ENCODE measurements at regions not wholly inside any gene's neighbourhood (a gene's known extent, or its start where the extent isn't known, plus 50 kb on each side); places are given as distances from the start of the nearest gene placed in this dataset.
A peak's percentile ranks its signal among the peaks of the same experiment; 100 is the strongest.

DNA sequence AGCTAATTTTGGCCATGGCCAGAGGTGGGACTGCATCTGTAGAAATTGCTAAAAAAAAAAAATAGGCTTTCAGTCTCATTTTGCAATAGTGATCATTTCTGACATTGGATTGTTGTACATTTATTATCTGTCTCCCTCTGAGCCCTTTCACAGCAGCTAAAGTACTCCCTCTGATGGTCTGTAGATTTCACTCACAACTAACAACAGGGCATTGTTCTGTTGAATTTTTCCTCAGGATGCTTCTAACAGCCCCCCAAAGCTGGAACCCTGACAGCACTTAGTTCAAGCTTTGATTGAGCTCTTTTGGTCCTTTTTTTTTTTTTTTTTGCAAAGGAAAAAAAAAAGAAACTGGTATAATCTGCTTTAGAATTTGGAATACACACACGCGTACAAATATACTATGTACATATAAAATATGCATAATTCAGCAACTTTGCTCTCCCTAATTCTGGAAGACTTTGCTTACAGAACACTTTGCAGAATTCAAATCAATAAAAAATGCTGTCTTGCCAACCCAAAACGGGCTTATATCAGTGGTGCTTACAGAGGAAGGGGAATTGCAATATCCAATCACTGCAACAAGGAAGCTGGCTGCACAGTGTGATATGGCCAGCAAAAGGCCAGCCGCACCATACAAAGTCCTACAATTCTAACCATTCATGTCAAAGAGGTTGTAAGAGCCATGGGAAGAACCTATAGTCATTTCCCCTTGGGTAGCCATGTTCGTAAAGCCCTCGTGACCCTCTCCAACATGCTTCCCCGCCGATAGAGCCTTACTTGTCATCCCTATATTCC lies 406.4 kb downstream of the SMARCA1 start:
- H3K4me1 Mint-ChIP-seq, result peaks cover 12 to 17% of the 10 kb centered on the region in 2 experiments
- Histone ChIP-seq H3K23ac (ENCODE audit: insufficient read length, low read depth, low read length) (no peak overlapping the region), H3K18ac (ENCODE audit: insufficient read length, low read depth, low read length) (no peak overlapping the region), H2BK120ac (ENCODE audit: low read depth, low read length, poor library complexity, severe bottlenecking) (no peak overlapping the region), H3K9ac (ENCODE audit: extremely low read depth, insufficient read length, low read length) (no peak overlapping the region), H3K4me2 (ENCODE audit: insufficient read depth, insufficient read length, low read length) (no peak overlapping the region), H3K4ac (ENCODE audit: low read depth, low read length) (no peak overlapping the region), H3K79me2 (ENCODE audit: insufficient read depth, low read length) (no peaks in the 10 kb centered on the region), H2BK12ac (ENCODE audit: insufficient read length, low read depth, low read length) (no peak overlapping the region), H3K14ac (ENCODE audit: insufficient read depth, low read length) (no peak overlapping the region), H2BK20ac (ENCODE audit: low read depth, low read length, poor library complexity, severe bottlenecking) (no peak overlapping the region), H3K9me3 (ENCODE audit: control insufficient read depth, low read depth, low read length) (no peaks in the 10 kb centered on the region), H3T11ph (ENCODE audit: low read length) (no peak overlapping the region), H3K27me3 (ENCODE audit: insufficient read depth, low read length) (no peaks in the 10 kb centered on the region), H3K4me1 (ENCODE audit: insufficient read depth, low read length) (no peaks in the 10 kb centered on the region; the same call in 1 of the 2 replicates), H3K27ac (ENCODE audit: insufficient read length, low read depth, low read length) (no peak overlapping the region), H3K79me1 (ENCODE audit: insufficient read depth, low read depth, low read length, poor library complexity, severe bottlenecking) (no peaks in the 10 kb centered on the region), H2AFZ (ENCODE audit: low read length) (no peak overlapping the region), H3K23me2 (ENCODE audit: insufficient read length, low read depth, low read length, poor library complexity, severe bottlenecking) (no peaks in the 10 kb centered on the region), H4K91ac (ENCODE audit: insufficient read length, low read depth, low read length) (no peak overlapping the region), H4K5ac (ENCODE audit: insufficient read length, low read depth, low read length) (no peak overlapping the region), H3K56ac (ENCODE audit: insufficient read length, low read depth, low read length) (no peak overlapping the region), H2AK5ac (ENCODE audit: insufficient read length, low read length) (no peak overlapping the region), H2BK5ac (ENCODE audit: insufficient read length, low read length) (no peak overlapping the region), H4K20me1 (ENCODE audit: control insufficient read depth, insufficient read depth, insufficient read length) (no peaks in the 10 kb centered on the region), H4K8ac (replicated peaks; ENCODE audit: insufficient read length, low read depth, low read length) (no peak overlapping the region), H2BK15ac (ENCODE audit: low read depth, low read length) (no peak overlapping the region)
- H3K4me3 Mint-ChIP-seq, result no peak overlapping the region
- H3K36me3 Mint-ChIP-seq (ENCODE audit: insufficient read depth in 1 of 3, low read depth in 3 of 3), result peaks cover 0 to 5% (median 0%) of the 10 kb centered on the region in 3 experiments; a peak in 2 of 7 replicates
- no CpG with 5 or more reads among the region's 8 CpGs for whole genome bisulfite sequencing (ENCODE audit: extremely low coverage, insufficient read length, low lambda C conversion rate)
- no peak for DNase-seq
- H3K27ac Mint-ChIP-seq, result peak overlapping the region in 1 of 3 experiments; percentile 15; a peak in 2 of 7 replicates
- H3K9me3 Mint-ChIP-seq, result no peaks in the 10 kb centered on the region
- TF ChIP-seq, protein P1, sequence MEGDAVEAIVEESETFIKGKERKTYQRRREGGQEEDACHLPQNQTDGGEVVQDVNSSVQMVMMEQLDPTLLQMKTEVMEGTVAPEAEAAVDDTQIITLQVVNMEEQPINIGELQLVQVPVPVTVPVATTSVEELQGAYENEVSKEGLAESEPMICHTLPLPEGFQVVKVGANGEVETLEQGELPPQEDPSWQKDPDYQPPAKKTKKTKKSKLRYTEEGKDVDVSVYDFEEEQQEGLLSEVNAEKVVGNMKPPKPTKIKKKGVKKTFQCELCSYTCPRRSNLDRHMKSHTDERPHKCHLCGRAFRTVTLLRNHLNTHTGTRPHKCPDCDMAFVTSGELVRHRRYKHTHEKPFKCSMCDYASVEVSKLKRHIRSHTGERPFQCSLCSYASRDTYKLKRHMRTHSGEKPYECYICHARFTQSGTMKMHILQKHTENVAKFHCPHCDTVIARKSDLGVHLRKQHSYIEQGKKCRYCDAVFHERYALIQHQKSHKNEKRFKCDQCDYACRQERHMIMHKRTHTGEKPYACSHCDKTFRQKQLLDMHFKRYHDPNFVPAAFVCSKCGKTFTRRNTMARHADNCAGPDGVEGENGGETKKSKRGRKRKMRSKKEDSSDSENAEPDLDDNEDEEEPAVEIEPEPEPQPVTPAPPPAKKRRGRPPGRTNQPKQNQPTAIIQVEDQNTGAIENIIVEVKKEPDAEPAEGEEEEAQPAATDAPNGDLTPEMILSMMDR (conservative IDR thresholded peaks at IDR 0.05), result no peak; the same call in 2 of the 3 replicates
- no peaks in the 10 kb centered on the region for H3K27me3 Mint-ChIP-seq (ENCODE audit: low read depth)

Data from H9 (cell line).